HCT116 (cell line): ENCODE measurements at regions not wholly inside any gene's neighbourhood (a gene's known extent, or its start where the extent isn't known, plus 50 kb on each side); places are given as distances from the start of the nearest gene placed in this dataset.

ENCODE experiments used
- ATAC-seq: fragments of 200-7000 bp; cut with Tn5 transposase; 2 replicates; pipeline ENCODE4 v1.9.1; 2020; ENCODE audit warnings: mild to moderate bottlenecking, moderate library complexity
- BruUV-seq: library from RNA; stranded (reverse); fragments of 400-500 nt; replicated peaks from 2 replicates; lab custom pipeline; 2021; lab: Mats Ljungman, UMichigan
- CTCF ChIA-PET: fragments of 300-600 bp; sonication (Branson Sonifier 250); formaldehyde crosslinking; loops from one replicate; lab custom pipeline; 2021; ENCODE audit warnings: antibody characterized with exemption; lab: Charles Lee
- POLR2A ChIA-PET: fragments of 300-600, 350-600 bp; sonication (Branson Sonifier 250); formaldehyde crosslinking; loops from one replicate; lab custom pipeline; 2021; ENCODE audit warnings: antibody characterized with exemption; lab: Charles Lee
- RAD21 ChIA-PET, 2 experiments: fragments of 300-600 bp; sonication (Branson Sonifier 250); formaldehyde crosslinking; loops; one replicate each; lab custom pipeline; 2023; ENCODE audit warnings: low total read pairs in 2 of 2; ENCODE audit not compliant: uncharacterized antibody in 2 of 2, unreplicated experiment in 2 of 2, low non-redundant PET in 1 of 2; lab: Charles Lee
- DNase-seq: peaks from one replicate; pipeline ENCODE4 v3.0.0-alpha.2; 2010; ENCODE audit warnings: low read depth, low spot score
- H2AFZ ChIP-seq: fragments of 200-600 bp; shearing (Covaris generic), sonication (generic); 2 replicates; pipeline ENCODE4 v1.6.1; 2017; ENCODE audit warnings: low read depth, mixed run types, mixed read lengths, antibody characterized with exemption, low read length; ENCODE audit not compliant: poor library complexity, severe bottlenecking
- H3K27ac ChIP-seq: 2 replicates; pipeline ENCODE4 v1.5.1; 2012; ENCODE audit warnings: low read depth, low read length
- H3K27me3 ChIP-seq: fragments of 200-600 bp; sonication (generic); 2 replicates; pipeline ENCODE4 v1.6.1; 2016; ENCODE audit warnings: mixed run types, low read length, mixed read lengths; ENCODE audit not compliant: insufficient read depth
- H3K36me3 ChIP-seq, 2 experiments: fragments of 200-500 bp in 1 of 2; fragments of 200-600 bp in 1 of 2; sonication (Bioruptor generic) in 1 of 2; sonication (generic) in 1 of 2; 2 replicates each; pipeline versions ENCODE4 v1.5.1 to v1.6.1; 2014 to 2016; ENCODE audit warnings: low read length in 2 of 2, inconsistent platforms in 1 of 2, mixed read lengths in 1 of 2, mixed run types in 1 of 2; ENCODE audit not compliant: insufficient read depth in 2 of 2, control insufficient read depth in 1 of 2
- H3K4me1 ChIP-seq, 2 experiments: fragments of 200-600 bp in 1 of 2; sonication (generic) in 1 of 2; 2 replicates each; pipeline versions ENCODE4 v1.5.1 to v1.6.1; 2012 to 2017; ENCODE audit warnings: low read length in 2 of 2, inconsistent platforms in 1 of 2, mild to moderate bottlenecking in 1 of 2, mixed read lengths in 1 of 2, mixed run types in 1 of 2, moderate library complexity in 1 of 2; ENCODE audit not compliant: insufficient read depth in 2 of 2, control insufficient read depth in 1 of 2
- H3K4me2 ChIP-seq: fragments of 200-600 bp; sonication (generic); 2 replicates; pipeline ENCODE4 v1.6.1; 2017; ENCODE audit warnings: mixed run types, low read length, mixed read lengths
- H3K4me3 ChIP-seq, 2 experiments: fragments of 200-600 bp in 1 of 2; sonication (generic) in 1 of 2; replicated peaks in 1 of 2; 2 replicates each; pipeline ENCODE4 v1.5.1; 2011 to 2016; ENCODE audit warnings: low read length in 2 of 2, control low read depth in 1 of 2, low read depth in 1 of 2, mild to moderate bottlenecking in 1 of 2, mixed read lengths in 1 of 2, mixed run types in 1 of 2
- H3K79me2 ChIP-seq: fragments of 200-600 bp; sonication (generic); 2 replicates; pipeline ENCODE4 v1.6.1; 2017; ENCODE audit warnings: mild to moderate bottlenecking, mixed run types, low read length, moderate library complexity, mixed read lengths; ENCODE audit not compliant: insufficient read depth
- H3K9ac ChIP-seq: fragments of 200-600 bp; sonication (generic); 2 replicates; pipeline ENCODE4 v1.6.1; 2016; ENCODE audit warnings: low read length, mixed read lengths
- H3K9me2 ChIP-seq: fragments of 200-600 bp; sonication (generic), shearing (Covaris generic); 2 replicates; pipeline ENCODE4 v1.6.1; 2017; ENCODE audit warnings: mixed run types, mild to moderate bottlenecking, moderate library complexity; ENCODE audit not compliant: insufficient read depth
- H3K9me3 ChIP-seq, 2 experiments: fragments of 200-500 bp in 1 of 2; fragments of 200-600 bp in 1 of 2; sonication (Bioruptor generic) in 1 of 2; sonication (generic) in 1 of 2; 2 replicates each; pipeline ENCODE4 v1.6.1; 2014 to 2017; ENCODE audit warnings: low read length in 2 of 2, mixed read lengths in 2 of 2, inconsistent platforms in 1 of 2, low read depth in 1 of 2, mild to moderate bottlenecking in 1 of 2, mixed run types in 1 of 2, moderate library complexity in 1 of 2; ENCODE audit not compliant: control insufficient read depth in 1 of 2, insufficient read depth in 1 of 2
- H4K20me1 ChIP-seq: fragments of 200-600 bp; sonication (generic), shearing (Covaris generic); 2 replicates; pipeline ENCODE4 v1.6.1; 2017; ENCODE audit warnings: mixed run types, mild to moderate bottlenecking, moderate library complexity; ENCODE audit not compliant: insufficient read depth
- ATF3 ChIP-seq: IDR thresholded peaks from 2 replicates; pipeline ENCODE4 v1.6.1; 2012
- CEBPB ChIP-seq: IDR thresholded peaks from 2 replicates; pipeline ENCODE4 v1.6.1; 2012; ENCODE audit warnings: low read depth
- CTCF ChIP-seq, 3 experiments: fragments of 200-600 bp in 1 of 3; sonication (generic) in 1 of 3; IDR thresholded peaks in 2 of 3; conservative IDR thresholded peaks in 1 of 3; 2 replicates each; pipeline ENCODE4 v1.5.1; 2012 to 2017; ENCODE audit warnings: low read depth in 2 of 3, low read length in 2 of 3, antibody characterized with exemption in 1 of 3, borderline replicate concordance in 1 of 3, control low read depth in 1 of 3, mild to moderate bottlenecking in 1 of 3, mixed read lengths in 1 of 3, mixed run types in 1 of 3, moderate library complexity in 1 of 3; ENCODE audit not compliant: insufficient read depth in 1 of 3
- EGR1 ChIP-seq: IDR thresholded peaks from 2 replicates; pipeline ENCODE4 v1.6.1; 2012; ENCODE audit warnings: low read depth
- ELF1 ChIP-seq: IDR thresholded peaks from 2 replicates; pipeline ENCODE4 v1.6.1; 2012; ENCODE audit warnings: low read depth, borderline replicate concordance
- EZH2 ChIP-seq: fragments of 200-600 bp; sonication (generic); IDR thresholded peaks from 2 replicates; pipeline ENCODE4 v1.6.1; 2017; ENCODE audit warnings: antibody characterized with exemption, mixed run types
- FOSL1 ChIP-seq: IDR thresholded peaks from 2 replicates; pipeline ENCODE4 v1.6.1; 2012; ENCODE audit warnings: low read depth
- JUND ChIP-seq: IDR thresholded peaks from 2 replicates; pipeline ENCODE4 v1.6.1; 2012
- POLR2A ChIP-seq: IDR thresholded peaks from 2 replicates; pipeline ENCODE4 v1.7.0; 2011; ENCODE audit warnings: borderline replicate concordance; ENCODE audit not compliant: insufficient read depth, insufficient read length; ENCODE audit errors: extremely low read depth
- RAD21 ChIP-seq: IDR thresholded peaks from 2 replicates; pipeline ENCODE4 v1.6.1; 2012; ENCODE audit warnings: low read depth, mild to moderate bottlenecking
- REST ChIP-seq: IDR thresholded peaks from 2 replicates; pipeline ENCODE4 v1.6.1; 2012; ENCODE audit warnings: low read depth
- SIN3A ChIP-seq: IDR thresholded peaks from 2 replicates; pipeline ENCODE4 v1.6.1; 2012; ENCODE audit warnings: low read depth
- SP1 ChIP-seq: IDR thresholded peaks from 2 replicates; pipeline ENCODE4 v1.6.1; 2012; ENCODE audit warnings: low read depth
- TCF7L2 ChIP-seq: IDR thresholded peaks from 2 replicates; pipeline ENCODE4 v1.7.0; 2011; ENCODE audit warnings: borderline replicate concordance, inconsistent platforms; ENCODE audit not compliant: insufficient read depth, insufficient read length; ENCODE audit errors: extremely low read depth
- YY1 ChIP-seq: IDR thresholded peaks from 2 replicates; pipeline ENCODE4 v1.6.1; 2011; ENCODE audit warnings: low read length, low read depth, moderate library complexity, mild to moderate bottlenecking; ENCODE audit not compliant: insufficient replicate concordance; ENCODE audit errors: extremely low read depth
- ZBTB33 ChIP-seq: IDR thresholded peaks from 2 replicates; pipeline ENCODE4 v1.6.1; 2011; ENCODE audit warnings: mild to moderate bottlenecking, low read length, moderate library complexity; ENCODE audit not compliant: insufficient replicate concordance; ENCODE audit errors: extremely low read depth
- ZFX ChIP-seq: fragments of 450-650 bp; IDR thresholded peaks from 2 replicates; pipeline ENCODE4 v1.6.1; 2017
- ZNF274 ChIP-seq: fragments of 200-500 bp; sonication (Bioruptor generic); IDR thresholded peaks from 2 replicates; pipeline ENCODE4 v1.6.1; 2014; ENCODE audit warnings: mild to moderate bottlenecking, low read depth, low read length, inconsistent platforms
- intact Hi-C: fragments of 100-400 bp; cut with micrococcal nuclease; formaldehyde crosslinking; loops from 2 replicates; pipeline ENCODE4 v1.10.0; 2022

GRCh38 chr10:3549118-3549517 is 235.9 kb downstream of the KLF6 start:
- Histone ChIP-seq H3K4me3 (no peak overlapping the region), H3K36me3 (no peaks in the 10 kb centered on the region), H3K27me3 (no peaks in the 10 kb centered on the region), H3K9me3 (no peaks in the 10 kb centered on the region; a peak in 1 of 4 replicates), H3K27ac (no peak overlapping the region), H3K4me1 (peaks cover 0 to 4% of the 10 kb centered on the region in 2 experiments; a peak in 1 of 4 replicates), H2AFZ (no peak overlapping the region), H3K9ac (no peak overlapping the region), H3K79me2 (no peaks in the 10 kb centered on the region), H3K9me2 (no peaks in the 10 kb centered on the region), H3K4me2 (no peak overlapping the region), H4K20me1 (no peaks in the 10 kb centered on the region)
- DNase-seq (no peak), ATAC-seq (no peak)
- ChIA-PET RAD21 (no interaction called here), CTCF (no interaction called here), POLR2A (no interaction called here)
- intact Hi-C loops, result no loop called here
- BruUV-seq, result no TSS peak
- TF ChIP-seq YY1 (no peak), EGR1 (no peak), FOSL1 (no peak), REST (no peak), ZFX (no peak), CEBPB (no peak), SP1 (no peak), TCF7L2 (no peak), ZBTB33 (no peak), JUND (no peak), POLR2A (no peak), RAD21 (no peak), ELF1 (no peak), CTCF (IDR thresholded peaks at IDR 0.05 in 2 of 3, conservative IDR thresholded peaks at IDR 0.05 in 1 of 3; ENCODE audit: borderline replicate concordance in 1 of 3, insufficient read depth in 1 of 3, low read depth in 2 of 3, low read length in 2 of 3) (no peak), EZH2 (no peak), SIN3A (no peak), ATF3 (no peak), ZNF274 (no peak)
